GM21447 (cell line): ENCODE measurements at regions not wholly inside any gene's neighbourhood (a gene's known extent, or its start where the extent isn't known, plus 50 kb on each side); places are given as distances from the start of the nearest gene placed in this dataset.

Experiments used
- ATAC-seq: cut with Tn5 transposase; IDR thresholded peaks from one replicate; pipeline ENCODE4 v1.9.1; 2021; ENCODE audit not compliant: unreplicated experiment

- ATAC-seq: no peak
These were observed 148.2 kb upstream of the MLN start for GRCh38 chr6:33952016-33952415.

GRCh38 chr6:33950891-33951889 lies 147.4 kb upstream of the MLN start:
- ATAC-seq: no peak

GRCh38 chr6:33950472-33950881 lies 146.7 kb upstream of the MLN start:
- ATAC-seq: no peak

GRCh38 chr6:33949877-33950435 lies 146.2 kb upstream of the MLN start:
- ATAC-seq: no peak

GRCh38 chr6:33949111-33949510 lies 145.3 kb upstream of the MLN start:
- no peak for ATAC-seq

- ATAC-seq: no peak
These were observed 144.3 kb upstream of the MLN start for GRCh38 chr6:33947916-33948594.

GRCh38 chr6:33947047-33947446 lies 143.2 kb upstream of the MLN start:
- no peak for ATAC-seq

GRCh38 chr6:33945931-33946330 lies 142.1 kb upstream of the MLN start:
- no peak for ATAC-seq

GRCh38 chr6:33944686-33945411 lies 141.0 kb upstream of the MLN start:
- ATAC-seq: no peak

GRCh38 chr6:33936886-33937285 lies 133.1 kb upstream of the MLN start:
- ATAC-seq: no peak

- ATAC-seq: no peak
These were observed 131.8 kb upstream of the MLN start for GRCh38 chr6:33935439-33936080.

- no peak for ATAC-seq
These were observed 131.0 kb upstream of the MLN start for GRCh38 chr6:33934731-33935270.

GRCh38 chr6:33933101-33933500 lies 129.3 kb upstream of the MLN start:
- ATAC-seq: no peak

- ATAC-seq: no peak
These were observed 128.0 kb upstream of the MLN start for GRCh38 chr6:33931799-33932198.

- ATAC-seq: no peak
These were observed 125.9 kb upstream of the MLN start for GRCh38 chr6:33929575-33930288.

- no peak for ATAC-seq
These were observed 123.8 kb upstream of the MLN start for GRCh38 chr6:33927616-33928015.

- no peak for ATAC-seq
These were observed 123.3 kb upstream of the MLN start for GRCh38 chr6:33927112-33927511.

GRCh38 chr6:33926451-33926850 lies 122.6 kb upstream of the MLN start:
- ATAC-seq: no peak

GRCh38 chr6:33925936-33926335 lies 122.1 kb upstream of the MLN start:
- ATAC-seq: no peak

- no peak for ATAC-seq
These were observed 121.4 kb upstream of the MLN start for GRCh38 chr6:33925210-33925609.
